ENCODE measurements at regions not wholly inside any gene's neighbourhood (a gene's known extent, or its start where the extent isn't known, plus 50 kb on each side); places are given as distances from the start of the nearest gene placed in this dataset.

DNA sequence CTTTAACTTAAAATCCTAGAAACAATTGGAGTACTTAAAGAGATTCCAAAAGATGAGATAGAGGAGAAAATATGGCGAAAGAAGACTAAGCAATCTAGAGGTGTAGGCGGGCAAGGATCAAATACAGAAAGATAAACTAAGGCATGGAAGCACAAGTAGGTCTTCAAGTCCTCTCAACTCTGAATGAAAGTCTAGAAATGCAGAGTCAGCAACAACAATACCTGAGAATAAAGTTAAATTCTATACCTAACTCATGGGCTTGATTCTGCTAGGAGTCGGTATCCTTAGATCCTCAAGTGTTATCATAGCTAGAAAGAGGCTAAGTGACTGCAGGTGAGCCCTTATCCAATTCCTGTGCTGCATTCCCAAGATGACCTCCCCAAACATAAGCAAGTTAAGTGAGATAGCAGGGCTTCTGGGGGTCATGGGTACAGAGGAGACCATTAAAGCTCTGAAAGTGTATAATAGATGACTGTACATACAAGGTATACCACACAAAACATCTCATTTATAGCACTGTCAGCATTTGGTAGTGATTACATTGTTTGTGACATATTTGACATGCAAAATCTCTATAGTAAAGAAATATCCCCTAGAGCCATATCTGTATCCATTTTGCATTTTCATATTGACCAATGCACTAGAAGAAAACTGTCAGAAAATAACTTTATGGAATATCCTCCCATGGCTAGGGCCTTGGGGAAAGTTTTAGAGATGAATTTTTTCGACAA is 82.5 kb upstream of the ARID2 start:
- TF ChIP-seq EZH2 (IDR thresholded peaks at IDR 0.05; ENCODE audit: borderline replicate concordance, low read depth, low read length, poor library complexity, severe bottlenecking) = no peak
- TF ChIP-seq, protein P1, sequence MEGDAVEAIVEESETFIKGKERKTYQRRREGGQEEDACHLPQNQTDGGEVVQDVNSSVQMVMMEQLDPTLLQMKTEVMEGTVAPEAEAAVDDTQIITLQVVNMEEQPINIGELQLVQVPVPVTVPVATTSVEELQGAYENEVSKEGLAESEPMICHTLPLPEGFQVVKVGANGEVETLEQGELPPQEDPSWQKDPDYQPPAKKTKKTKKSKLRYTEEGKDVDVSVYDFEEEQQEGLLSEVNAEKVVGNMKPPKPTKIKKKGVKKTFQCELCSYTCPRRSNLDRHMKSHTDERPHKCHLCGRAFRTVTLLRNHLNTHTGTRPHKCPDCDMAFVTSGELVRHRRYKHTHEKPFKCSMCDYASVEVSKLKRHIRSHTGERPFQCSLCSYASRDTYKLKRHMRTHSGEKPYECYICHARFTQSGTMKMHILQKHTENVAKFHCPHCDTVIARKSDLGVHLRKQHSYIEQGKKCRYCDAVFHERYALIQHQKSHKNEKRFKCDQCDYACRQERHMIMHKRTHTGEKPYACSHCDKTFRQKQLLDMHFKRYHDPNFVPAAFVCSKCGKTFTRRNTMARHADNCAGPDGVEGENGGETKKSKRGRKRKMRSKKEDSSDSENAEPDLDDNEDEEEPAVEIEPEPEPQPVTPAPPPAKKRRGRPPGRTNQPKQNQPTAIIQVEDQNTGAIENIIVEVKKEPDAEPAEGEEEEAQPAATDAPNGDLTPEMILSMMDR (conservative IDR thresholded peaks at IDR 0.05; ENCODE audit: low read depth, low read length) = no peak
- CTCF ChIA-PET = no interaction called here
- POLR2A ChIA-PET (ENCODE audit: low non-redundant PET) = no interaction called here
- peaks cover 17% of the 10 kb centered on the region for H3K4me1 ChIP-seq (ENCODE audit: insufficient read depth, low read length, poor library complexity, severe bottlenecking)
- no peaks in the 10 kb centered on the region for H3K27me3 ChIP-seq (replicated peaks; ENCODE audit: insufficient read depth, low read depth, low read length, poor library complexity)
- H3K4me3 ChIP-seq (ENCODE audit: low read depth, low read length, poor library complexity, severe bottlenecking) = no peak overlapping the region
- no peak for DNase-seq (ENCODE audit: low spot score)
- H3K36me3 ChIP-seq (ENCODE audit: insufficient read depth, low read length, poor library complexity, severe bottlenecking) = no peaks in the 10 kb centered on the region
- no TSS peak for BruUV-seq (replicated peaks)
- H3K9me3 ChIP-seq (ENCODE audit: low read depth, low read length, poor library complexity, severe bottlenecking) = no peaks in the 10 kb centered on the region
- intact Hi-C loops (cut with micrococcal nuclease; ENCODE audit: unreplicated experiment) = no loop called here
- H3K27ac ChIP-seq (ENCODE audit: low read depth, low read length, poor library complexity, severe bottlenecking) = no peak overlapping the region

GRCh38 chr12:45648070-45648469 is 81.4 kb upstream of the ARID2 start:
- ChIA-PET CTCF (no interaction called here), POLR2A (ENCODE audit: low non-redundant PET) (no interaction called here)
- no peak for DNase-seq (ENCODE audit: low spot score)
- Histone ChIP-seq H3K36me3 (ENCODE audit: insufficient read depth, low read length, poor library complexity, severe bottlenecking) (no peaks in the 10 kb centered on the region), H3K27me3 (replicated peaks; ENCODE audit: insufficient read depth, low read depth, low read length, poor library complexity) (no peaks in the 10 kb centered on the region), H3K4me1 (ENCODE audit: insufficient read depth, low read length, poor library complexity, severe bottlenecking) (peaks cover 17% of the 10 kb centered on the region), H3K27ac (ENCODE audit: low read depth, low read length, poor library complexity, severe bottlenecking) (no peak overlapping the region), H3K4me3 (ENCODE audit: low read depth, low read length, poor library complexity, severe bottlenecking) (no peak overlapping the region), H3K9me3 (ENCODE audit: low read depth, low read length, poor library complexity, severe bottlenecking) (no peaks in the 10 kb centered on the region)
- BruUV-seq (replicated peaks) = no TSS peak
- no peak for TF ChIP-seq EZH2 (IDR thresholded peaks at IDR 0.05; ENCODE audit: borderline replicate concordance, low read depth, low read length, poor library complexity, severe bottlenecking)
- TF ChIP-seq, protein P1 (conservative IDR thresholded peaks at IDR 0.05; ENCODE audit: low read depth, low read length) = no peak
- intact Hi-C loops (cut with micrococcal nuclease; ENCODE audit: unreplicated experiment) = no loop called here

GRCh38 chr12:45651029-45651428 is 78.5 kb upstream of the ARID2 start:
- peaks cover 2% of the 10 kb centered on the region for H3K4me1 ChIP-seq (ENCODE audit: insufficient read depth, low read length, poor library complexity, severe bottlenecking)
- TF ChIP-seq, protein P1 (conservative IDR thresholded peaks at IDR 0.05; ENCODE audit: low read depth, low read length) = no peak
- no peak for TF ChIP-seq EZH2 (IDR thresholded peaks at IDR 0.05; ENCODE audit: borderline replicate concordance, low read depth, low read length, poor library complexity, severe bottlenecking)
- H3K4me3 ChIP-seq (ENCODE audit: low read depth, low read length, poor library complexity, severe bottlenecking) = no peak overlapping the region
- H3K9me3 ChIP-seq (ENCODE audit: low read depth, low read length, poor library complexity, severe bottlenecking) = no peaks in the 10 kb centered on the region
- ChIA-PET CTCF (no interaction called here), POLR2A (ENCODE audit: low non-redundant PET) (no interaction called here)
- H3K36me3 ChIP-seq (ENCODE audit: insufficient read depth, low read length, poor library complexity, severe bottlenecking) = no peaks in the 10 kb centered on the region
- DNase-seq (ENCODE audit: low spot score) = no peak
- BruUV-seq (replicated peaks) = no TSS peak
- no peaks in the 10 kb centered on the region for H3K27me3 ChIP-seq (replicated peaks; ENCODE audit: insufficient read depth, low read depth, low read length, poor library complexity)
- no peak overlapping the region for H3K27ac ChIP-seq (ENCODE audit: low read depth, low read length, poor library complexity, severe bottlenecking)
- intact Hi-C loops (cut with micrococcal nuclease; ENCODE audit: unreplicated experiment) = no loop called here

Measured in A673 (cell line).